Keratinocyte (primary cell): ENCODE measurements at regions not wholly inside any gene's neighbourhood (a gene's known extent, or its start where the extent isn't known, plus 50 kb on each side); places are given as distances from the start of the nearest gene placed in this dataset.
"Not testable (repeated sequence)": the region's sequence is repeated elsewhere in the genome, so short reads cannot be mapped to it uniquely, and the experiment has no call there.

Source experiments
- DNase-seq: peaks from one replicate; pipeline ENCODE4 v3.0.0-alpha.2; 2011; ENCODE audit warnings: low read depth, missing footprints, low spot score
- FAIRE-seq: peaks from 2 replicates; lab custom pipeline; 2011; peaks lifted over from hg19 to GRCh38; lab: Jason Lieb, UNC
- H2AFZ ChIP-seq: 2 replicates; pipeline ENCODE4 v1.6.0; 2012; ENCODE audit warnings: low read length, control low read depth, inconsistent platforms; ENCODE audit not compliant: control insufficient read depth
- H3K27ac ChIP-seq: 2 replicates; pipeline ENCODE4 v1.5.1; 2011; ENCODE audit warnings: low read length; ENCODE audit not compliant: control insufficient read depth, insufficient read depth
- H3K27me3 ChIP-seq: 3 replicates; pipeline ENCODE4 v1.6.0; 2011; ENCODE audit warnings: low read length; ENCODE audit not compliant: control insufficient read depth, insufficient read depth; ENCODE audit errors: extremely low read depth
- H3K36me3 ChIP-seq, 2 experiments: 2 replicates in 1 of 2; 3 replicates in 1 of 2; pipeline ENCODE4 v1.5.1; 2011; ENCODE audit warnings: low read length in 2 of 2, mild to moderate bottlenecking in 1 of 2; ENCODE audit not compliant: control insufficient read depth in 2 of 2, insufficient read depth in 2 of 2; ENCODE audit errors: extremely low read depth in 1 of 2
- H3K4me1 ChIP-seq: 3 replicates; pipeline ENCODE4 v1.5.1; 2011; ENCODE audit warnings: low read length; ENCODE audit not compliant: control insufficient read depth, insufficient read depth; ENCODE audit errors: extremely low read depth
- H3K4me2 ChIP-seq: 3 replicates; pipeline ENCODE4 v1.6.0; 2011; ENCODE audit warnings: low read depth, low read length; ENCODE audit not compliant: control insufficient read depth, insufficient read depth; ENCODE audit errors: extremely low read depth
- H3K4me3 ChIP-seq, 3 experiments: fragments of 200-600 bp in 1 of 3; sonication (generic) in 1 of 3; 2 replicates in 2 of 3; 3 replicates in 1 of 3; pipeline ENCODE4 v1.5.1; 2011 to 2016; ENCODE audit warnings: low read length in 3 of 3, mild to moderate bottlenecking in 3 of 3, control low read depth in 2 of 3, inconsistent platforms in 1 of 3, low read depth in 1 of 3, mixed read lengths in 1 of 3, mixed run types in 1 of 3, moderate library complexity in 1 of 3; ENCODE audit not compliant: control insufficient read depth in 2 of 3, insufficient read depth in 2 of 3; ENCODE audit errors: extremely low read depth in 1 of 3
- H3K79me2 ChIP-seq: 2 replicates; pipeline ENCODE4 v1.6.0; 2012; ENCODE audit warnings: low read length; ENCODE audit not compliant: control insufficient read depth, insufficient read depth
- H3K9ac ChIP-seq: 3 replicates; pipeline ENCODE4 v1.6.0; 2011; ENCODE audit warnings: low read length; ENCODE audit not compliant: control insufficient read depth, insufficient read depth; ENCODE audit errors: extremely low read depth
- H3K9me1 ChIP-seq: 3 replicates; pipeline ENCODE4 v1.6.0; 2011; ENCODE audit warnings: low read length; ENCODE audit not compliant: control insufficient read depth, insufficient read depth; ENCODE audit errors: extremely low read depth
- H3K9me3 ChIP-seq: 2 replicates; pipeline ENCODE4 v1.5.1; 2012; ENCODE audit warnings: low read depth, low read length; ENCODE audit not compliant: control insufficient read depth
- H4K20me1 ChIP-seq: 3 replicates; pipeline ENCODE4 v1.6.0; 2011; ENCODE audit warnings: low read length; ENCODE audit not compliant: control insufficient read depth, insufficient read depth; ENCODE audit errors: extremely low read depth
- dilution Hi-C: fragments of 300-500 bp; cut with MboI; formaldehyde crosslinking; loops from one replicate; pipeline ENCODE4 v1.7.0; 2020; ENCODE audit warnings: low sequenced_read_pairs; ENCODE audit not compliant: extremely low pct_ligation_motif_present

DNA sequence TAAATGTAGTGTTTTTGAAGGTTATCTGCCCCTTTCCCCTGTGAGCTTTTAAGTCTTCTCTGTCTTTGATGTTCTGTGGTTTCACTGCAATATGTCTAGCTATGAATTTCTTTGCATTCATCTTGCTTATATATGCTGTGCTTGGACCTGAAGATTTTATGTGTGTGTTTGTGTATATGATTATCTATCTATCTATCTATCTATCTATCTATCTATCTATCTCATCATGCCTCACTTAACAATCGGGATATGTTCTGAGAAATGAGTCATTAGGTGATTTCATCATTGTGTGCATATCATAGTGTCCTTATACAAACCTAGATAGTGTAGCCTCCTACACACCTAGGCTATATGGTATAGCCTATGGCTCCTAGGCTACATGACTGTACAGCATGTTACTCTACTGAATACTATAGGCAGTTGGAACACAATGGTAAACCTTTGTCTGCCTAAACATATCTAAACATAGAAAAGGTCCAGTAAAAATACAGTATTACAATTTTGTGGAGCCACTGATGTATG, 173.9 kb downstream of the NPIPA7 start:
- H2AFZ ChIP-seq, H3K9me1 ChIP-seq, FAIRE-seq, H3K4me1 ChIP-seq, H3K4me2 ChIP-seq, H3K27ac ChIP-seq, H4K20me1 ChIP-seq, H3K4me3 ChIP-seq, DNase-seq, H3K79me2 ChIP-seq, H3K27me3 ChIP-seq, H3K9me3 ChIP-seq, H3K36me3 ChIP-seq, H3K9ac ChIP-seq, dilution Hi-C loops: not testable (repeated sequence)

DNA sequence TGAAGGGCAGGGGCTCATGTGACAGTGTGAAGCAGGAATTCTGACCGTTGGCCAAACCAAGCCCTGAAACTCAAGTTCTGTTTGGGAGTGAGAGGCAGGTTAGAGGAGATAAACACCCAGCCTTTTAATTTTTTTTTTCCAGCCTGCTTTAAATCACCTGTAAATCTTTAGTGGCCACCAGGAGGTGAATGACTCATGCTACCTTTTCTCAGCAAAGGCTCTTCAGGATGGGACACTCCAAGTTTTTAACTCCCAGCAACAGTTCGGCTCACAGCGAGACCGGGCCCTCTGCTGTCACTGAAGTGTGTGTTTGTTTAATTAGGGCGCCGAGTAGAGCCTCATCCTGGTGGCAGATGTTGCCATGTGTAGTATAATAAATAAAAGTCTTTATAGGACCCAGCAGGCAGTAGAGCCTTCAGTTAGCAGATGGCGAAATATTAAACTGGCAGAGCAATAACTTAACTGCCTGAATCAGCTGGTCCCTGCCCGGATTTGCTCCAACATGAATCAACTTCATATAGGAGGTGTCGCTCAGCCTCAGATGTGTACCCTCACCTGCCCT, 180.3 kb downstream of the NPIPA7 start:
- H3K36me3 ChIP-seq, H3K9me1 ChIP-seq, H4K20me1 ChIP-seq, H3K4me2 ChIP-seq, H3K9me3 ChIP-seq, DNase-seq, H3K79me2 ChIP-seq, H3K4me3 ChIP-seq, H3K27me3 ChIP-seq, H3K27ac ChIP-seq, H3K4me1 ChIP-seq, H3K9ac ChIP-seq, dilution Hi-C loops, FAIRE-seq, H2AFZ ChIP-seq: not testable (repeated sequence)

DNA sequence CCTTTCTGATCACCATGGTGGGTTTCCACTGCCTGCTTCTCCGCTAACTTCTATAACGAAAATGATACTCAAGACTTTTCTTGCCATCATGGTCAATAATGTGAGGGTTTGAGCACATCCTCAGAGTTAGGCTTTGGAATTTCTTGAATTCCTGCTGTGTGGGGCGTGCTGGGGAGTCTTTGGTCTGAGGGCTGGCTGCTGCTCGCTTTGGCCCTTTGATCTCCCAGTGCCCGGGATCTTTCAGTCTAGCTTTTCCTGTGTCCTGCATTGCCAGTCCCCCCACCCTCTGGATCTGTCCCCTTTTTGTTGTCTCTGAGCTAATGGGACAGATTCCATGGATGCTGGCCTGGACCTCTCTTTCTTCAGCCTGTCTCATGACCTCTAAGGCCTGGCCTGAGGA, 182.6 kb downstream of the NPIPA7 start:
- H3K9me3 ChIP-seq, H2AFZ ChIP-seq, H3K4me1 ChIP-seq, FAIRE-seq, H3K27ac ChIP-seq, H4K20me1 ChIP-seq, H3K4me2 ChIP-seq, DNase-seq, H3K27me3 ChIP-seq, H3K9ac ChIP-seq, dilution Hi-C loops, H3K4me3 ChIP-seq, H3K36me3 ChIP-seq, H3K79me2 ChIP-seq, H3K9me1 ChIP-seq: not testable (repeated sequence)

DNA sequence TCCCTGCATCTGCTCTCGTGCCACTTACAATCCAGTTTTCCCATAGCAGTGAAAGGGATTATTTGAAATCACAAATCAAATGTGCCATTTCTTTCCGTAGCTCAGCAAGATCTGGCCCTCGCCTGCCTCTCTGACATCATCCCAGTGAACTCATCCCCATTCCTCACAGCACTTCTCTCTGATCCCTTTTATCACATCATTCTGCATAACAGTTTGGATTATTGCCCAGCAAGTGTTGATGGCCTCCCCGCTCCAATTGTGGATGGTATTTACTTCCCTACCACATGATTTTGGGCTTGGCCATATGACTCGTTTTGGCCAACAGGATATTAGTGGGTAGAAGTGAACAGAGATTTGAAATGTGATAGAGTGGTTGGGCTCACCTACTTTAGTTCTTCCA, 185.0 kb downstream of the NPIPA7 start:
- FAIRE-seq, H3K9ac ChIP-seq, H3K4me3 ChIP-seq, H3K9me3 ChIP-seq, H4K20me1 ChIP-seq, H3K9me1 ChIP-seq, H3K4me1 ChIP-seq, dilution Hi-C loops, H3K27ac ChIP-seq, H3K79me2 ChIP-seq, H3K36me3 ChIP-seq, DNase-seq, H3K4me2 ChIP-seq, H2AFZ ChIP-seq, H3K27me3 ChIP-seq: not testable (repeated sequence)

DNA sequence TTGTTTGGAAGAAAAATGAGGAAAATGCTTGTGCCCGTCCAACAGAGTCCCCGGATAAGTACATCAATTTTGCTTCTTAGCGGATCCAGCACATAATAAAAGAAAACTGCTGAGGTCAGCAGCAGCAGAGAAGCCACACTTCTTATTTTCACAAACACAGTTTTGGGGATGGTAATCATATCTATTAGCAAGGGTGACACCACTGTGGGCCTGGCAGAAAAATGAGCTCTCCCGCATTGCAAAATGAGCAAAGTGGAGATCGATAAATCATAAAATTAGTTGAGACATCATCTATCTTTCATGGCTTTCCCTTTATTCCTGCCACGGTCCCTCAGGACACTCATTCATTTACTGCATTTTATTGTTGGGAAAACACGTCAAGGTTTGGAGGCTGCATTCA, 186.4 kb downstream of the NPIPA7 start:
- H3K4me2 ChIP-seq, FAIRE-seq, dilution Hi-C loops: not testable (repeated sequence)

More for the DNA sequence above, 186.4 kb downstream of the NPIPA7 start:
- not testable (repeated sequence) for H4K20me1 ChIP-seq, H3K27me3 ChIP-seq, H3K9me3 ChIP-seq, H3K9ac ChIP-seq, H3K9me1 ChIP-seq, H2AFZ ChIP-seq, DNase-seq, H3K79me2 ChIP-seq, H3K36me3 ChIP-seq, H3K27ac ChIP-seq, H3K4me1 ChIP-seq, H3K4me3 ChIP-seq
